GM21381 (cell line): ENCODE measurements at regions not wholly inside any gene's neighbourhood (a gene's known extent, or its start where the extent isn't known, plus 50 kb on each side); places are given as distances from the start of the nearest gene placed in this dataset.

ENCODE experiments used
- ATAC-seq: cut with Tn5 transposase; IDR thresholded peaks from one replicate; pipeline ENCODE4 v1.9.1; 2021; ENCODE audit warnings: mild to moderate bottlenecking, moderate library complexity; ENCODE audit not compliant: unreplicated experiment

- ATAC-seq: no peak
These were observed 770.8 kb upstream of the SOX9 start for GRCh38 chr17:71349908-71350600.

- no peak for ATAC-seq
These were observed 760.5 kb upstream of the SOX9 start for GRCh38 chr17:71360301-71360700.

- ATAC-seq: no peak
These were observed 759.0 kb upstream of the SOX9 start for GRCh38 chr17:71361656-71362450.

GRCh38 chr17:71363661-71364060 is 757.2 kb upstream of the SOX9 start:
- ATAC-seq: no peak

GRCh38 chr17:71371809-71372208 is 749.0 kb upstream of the SOX9 start:
- ATAC-seq: no peak

- ATAC-seq: no peak
These were observed 744.9 kb upstream of the SOX9 start for GRCh38 chr17:71375948-71376347.

GRCh38 chr17:71376933-71377332 is 743.9 kb upstream of the SOX9 start:
- ATAC-seq: no peak

- ATAC-seq: no peak
These were observed 742.8 kb upstream of the SOX9 start for GRCh38 chr17:71378036-71378435.

GRCh38 chr17:71378741-71379140 is 742.1 kb upstream of the SOX9 start:
- ATAC-seq: no peak

GRCh38 chr17:71379512-71379911 is 741.3 kb upstream of the SOX9 start:
- ATAC-seq: no peak

- ATAC-seq: no peak
These were observed 740.3 kb upstream of the SOX9 start for GRCh38 chr17:71380535-71380934.

GRCh38 chr17:71380936-71381335 is 739.9 kb upstream of the SOX9 start:
- ATAC-seq: no peak

GRCh38 chr17:71383091-71383490 is 737.7 kb upstream of the SOX9 start:
- ATAC-seq: no peak

- ATAC-seq: no peak
These were observed 733.4 kb upstream of the SOX9 start for GRCh38 chr17:71387456-71387855.

GRCh38 chr17:71392715-71393567 is 727.9 kb upstream of the SOX9 start:
- ATAC-seq: no peak

GRCh38 chr17:71395901-71396300 is 724.9 kb upstream of the SOX9 start:
- ATAC-seq: no peak

- no peak for ATAC-seq
These were observed 724.1 kb upstream of the SOX9 start for GRCh38 chr17:71396711-71397110.

- no peak for ATAC-seq
These were observed 722.8 kb upstream of the SOX9 start for GRCh38 chr17:71398025-71398424.

- no peak for ATAC-seq
These were observed 722.0 kb upstream of the SOX9 start for GRCh38 chr17:71398800-71399219.

GRCh38 chr17:71399221-71399620 is 721.6 kb upstream of the SOX9 start:
- no peak for ATAC-seq

- ATAC-seq: no peak
These were observed 721.2 kb upstream of the SOX9 start for GRCh38 chr17:71399649-71400048.
